ENCODE measurements at regions not wholly inside any gene's neighbourhood (a gene's known extent, or its start where the extent isn't known, plus 50 kb on each side); places are given as distances from the start of the nearest gene placed in this dataset.

DNA sequence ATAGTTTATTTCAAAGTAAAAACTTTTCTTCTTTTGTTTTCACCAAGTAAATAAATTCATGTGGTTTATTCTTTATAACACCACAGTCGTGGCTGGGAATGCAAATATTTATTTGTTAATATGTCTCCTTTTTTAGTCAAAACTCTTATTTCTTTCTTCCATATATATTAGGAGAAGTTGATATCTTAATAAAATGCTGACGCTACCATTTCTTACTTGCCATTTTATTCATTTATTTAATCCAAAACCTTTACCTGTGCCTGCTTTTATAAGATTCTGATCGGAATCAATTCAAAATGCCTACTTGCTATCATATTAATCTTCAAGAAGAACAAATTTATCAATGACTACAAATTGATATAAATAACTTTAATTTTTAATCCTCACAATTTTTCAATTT, 362.9 kb upstream of the FSIP2 start:
- TF ChIP-seq, protein P1, sequence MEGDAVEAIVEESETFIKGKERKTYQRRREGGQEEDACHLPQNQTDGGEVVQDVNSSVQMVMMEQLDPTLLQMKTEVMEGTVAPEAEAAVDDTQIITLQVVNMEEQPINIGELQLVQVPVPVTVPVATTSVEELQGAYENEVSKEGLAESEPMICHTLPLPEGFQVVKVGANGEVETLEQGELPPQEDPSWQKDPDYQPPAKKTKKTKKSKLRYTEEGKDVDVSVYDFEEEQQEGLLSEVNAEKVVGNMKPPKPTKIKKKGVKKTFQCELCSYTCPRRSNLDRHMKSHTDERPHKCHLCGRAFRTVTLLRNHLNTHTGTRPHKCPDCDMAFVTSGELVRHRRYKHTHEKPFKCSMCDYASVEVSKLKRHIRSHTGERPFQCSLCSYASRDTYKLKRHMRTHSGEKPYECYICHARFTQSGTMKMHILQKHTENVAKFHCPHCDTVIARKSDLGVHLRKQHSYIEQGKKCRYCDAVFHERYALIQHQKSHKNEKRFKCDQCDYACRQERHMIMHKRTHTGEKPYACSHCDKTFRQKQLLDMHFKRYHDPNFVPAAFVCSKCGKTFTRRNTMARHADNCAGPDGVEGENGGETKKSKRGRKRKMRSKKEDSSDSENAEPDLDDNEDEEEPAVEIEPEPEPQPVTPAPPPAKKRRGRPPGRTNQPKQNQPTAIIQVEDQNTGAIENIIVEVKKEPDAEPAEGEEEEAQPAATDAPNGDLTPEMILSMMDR (IDR thresholded peaks at IDR 0.05; ENCODE audit: low read depth, low read length, missing control alignments): no peak
- no peak for DNase-seq (ENCODE audit: extremely low read depth, low read depth)
- H3K4me3 ChIP-seq (replicated peaks; ENCODE audit: low read depth, low read length): no peak overlapping the region

DNA sequence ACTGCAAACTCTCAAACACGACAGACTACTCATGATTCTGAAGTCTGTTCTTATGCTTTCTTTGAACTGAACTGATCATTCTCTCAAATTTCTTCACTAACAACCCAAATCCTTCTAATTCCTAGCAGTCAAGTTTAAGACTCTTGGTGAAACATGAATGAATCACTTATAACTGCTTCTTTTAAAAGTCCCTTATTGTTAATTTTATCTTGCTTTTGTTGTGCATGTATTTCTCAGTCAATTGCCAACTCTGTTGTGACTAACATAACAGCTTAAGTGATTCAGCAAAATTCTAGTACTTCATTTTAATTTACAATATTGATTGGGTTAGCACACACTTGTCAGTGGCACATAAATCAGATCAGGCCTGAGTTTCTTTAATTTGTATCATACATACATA, 357.0 kb upstream of the FSIP2 start:
- no peak overlapping the region for H3K4me3 ChIP-seq (replicated peaks; ENCODE audit: low read depth, low read length)
- TF ChIP-seq, protein P1 (IDR thresholded peaks at IDR 0.05; ENCODE audit: low read depth, low read length, missing control alignments): no peak
- no peak for DNase-seq (ENCODE audit: extremely low read depth, low read depth)

DNA sequence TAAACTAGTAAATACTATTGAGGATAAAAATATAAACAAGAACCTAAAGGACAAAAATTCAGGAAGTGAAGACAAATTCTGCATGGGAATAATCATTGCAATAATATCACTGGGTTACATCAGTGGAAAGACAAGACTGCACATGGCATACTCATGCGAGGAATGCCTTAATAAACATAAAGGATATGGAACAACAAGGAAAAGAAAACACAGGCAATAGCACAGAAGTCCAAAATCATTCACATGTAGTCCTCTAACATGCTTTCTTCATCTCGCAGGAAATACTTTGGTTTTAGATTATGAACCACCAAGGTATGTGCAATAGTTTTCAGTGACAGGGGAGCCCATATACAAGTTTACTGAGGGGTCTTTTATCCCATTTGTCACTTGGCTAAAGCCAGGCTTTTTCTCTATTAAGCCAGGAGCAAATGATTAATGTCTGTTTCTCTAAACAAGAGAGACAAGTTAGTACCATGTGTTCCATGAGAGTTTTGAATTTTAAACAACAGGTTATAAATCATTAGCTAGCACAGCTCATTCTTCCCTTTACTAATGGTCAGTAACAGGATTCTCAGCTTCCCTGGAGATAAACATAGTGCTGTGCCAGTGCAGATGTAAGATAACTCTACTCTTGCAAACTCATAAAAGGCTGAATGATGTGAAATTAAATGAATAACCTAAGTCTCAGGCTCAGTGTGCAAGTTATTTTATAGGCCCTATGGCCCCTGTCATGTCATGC, 353.6 kb upstream of the FSIP2 start:
- H3K4me3 ChIP-seq (replicated peaks; ENCODE audit: low read depth, low read length): no peak overlapping the region
- TF ChIP-seq, protein P1 (IDR thresholded peaks at IDR 0.05; ENCODE audit: low read depth, low read length, missing control alignments): no peak
- no peak for DNase-seq (ENCODE audit: extremely low read depth, low read depth)

DNA sequence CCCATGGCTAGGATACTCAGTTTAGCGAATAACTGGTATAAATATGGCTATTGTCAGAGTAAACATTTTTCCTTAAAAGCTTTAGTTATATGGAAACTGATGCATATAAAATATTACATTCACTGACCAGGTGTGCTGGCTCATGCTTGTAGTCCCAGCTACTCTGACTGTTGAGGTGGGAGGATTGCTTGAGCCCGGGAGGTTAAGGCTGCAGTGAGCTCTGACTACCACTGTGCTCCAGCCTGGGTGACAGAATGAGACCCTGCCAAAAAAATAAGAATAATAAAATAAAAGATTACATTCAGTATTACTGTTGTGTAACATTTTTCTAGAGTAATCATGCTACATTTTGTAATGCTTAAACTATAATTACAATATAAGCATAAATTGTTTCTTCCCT, 350.4 kb upstream of the FSIP2 start:
- TF ChIP-seq, protein P1 (IDR thresholded peaks at IDR 0.05; ENCODE audit: low read depth, low read length, missing control alignments): no peak
- H3K4me3 ChIP-seq (replicated peaks; ENCODE audit: low read depth, low read length): no peak overlapping the region
- DNase-seq (ENCODE audit: extremely low read depth, low read depth): no peak

DNA sequence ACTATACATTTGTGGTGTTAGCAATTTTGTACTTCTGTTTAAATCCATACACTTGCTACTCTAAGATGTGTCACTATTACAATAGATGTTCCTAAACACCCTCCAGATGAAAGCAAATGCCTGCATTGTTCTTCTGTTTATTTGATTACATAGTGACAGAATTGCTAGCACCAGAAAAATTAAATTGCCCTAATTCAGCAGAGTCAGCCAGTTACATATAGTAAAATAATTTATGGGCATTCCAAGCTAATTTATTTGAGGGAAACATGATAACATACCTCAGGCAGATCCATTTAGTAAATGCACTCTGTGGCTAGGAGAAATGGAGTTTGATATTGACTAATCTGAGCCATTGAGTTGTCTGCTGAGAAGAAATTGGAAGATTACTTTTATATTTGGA, 347.1 kb upstream of the FSIP2 start:
- no peak overlapping the region for H3K4me3 ChIP-seq (replicated peaks; ENCODE audit: low read depth, low read length)
- DNase-seq (ENCODE audit: extremely low read depth, low read depth): no peak
- TF ChIP-seq, protein P1 (IDR thresholded peaks at IDR 0.05; ENCODE audit: low read depth, low read length, missing control alignments): no peak

DNA sequence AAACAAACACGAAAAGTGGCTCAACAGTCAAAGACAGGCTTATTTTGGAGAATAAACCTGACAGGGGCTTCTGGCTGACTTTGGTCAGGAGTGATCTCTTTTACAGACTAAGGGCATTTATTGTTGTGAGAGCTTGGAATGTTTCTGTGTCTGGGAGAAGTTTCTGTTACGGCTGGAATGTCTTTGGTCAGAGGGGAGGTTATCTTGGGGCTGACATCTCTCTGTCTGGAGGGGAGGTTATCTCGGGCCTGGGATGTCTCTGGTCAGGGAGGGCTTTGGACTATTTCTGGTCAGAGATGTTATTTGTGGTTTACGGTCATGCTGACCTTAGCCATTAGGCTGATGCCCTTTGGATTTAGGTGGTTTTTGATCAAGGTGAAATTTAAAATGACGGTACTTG, 345.5 kb upstream of the FSIP2 start:
- no peak overlapping the region for H3K4me3 ChIP-seq (replicated peaks; ENCODE audit: low read depth, low read length)
- TF ChIP-seq, protein P1 (IDR thresholded peaks at IDR 0.05; ENCODE audit: low read depth, low read length, missing control alignments): no peak
- DNase-seq (ENCODE audit: extremely low read depth, low read depth): no peak

DNA sequence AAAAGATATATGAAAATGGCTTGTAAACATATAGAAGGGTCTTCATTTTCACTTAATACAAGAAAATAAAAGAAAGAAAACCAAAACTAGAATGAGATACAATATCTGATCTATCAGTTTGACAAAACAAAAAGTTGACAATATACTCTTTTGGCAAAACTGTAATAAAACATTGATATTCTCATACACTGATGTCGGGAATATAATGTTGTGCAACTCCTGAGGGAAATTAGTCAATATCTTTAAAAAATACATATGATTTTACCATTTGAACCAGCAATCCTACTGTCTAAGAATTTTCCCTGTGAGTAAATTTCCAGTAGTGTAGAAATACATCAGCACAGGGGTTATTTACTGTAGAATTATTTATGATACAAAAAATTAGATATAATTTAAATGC, 336.1 kb upstream of the FSIP2 start:
- DNase-seq (ENCODE audit: extremely low read depth, low read depth): no peak
- no peak overlapping the region for H3K4me3 ChIP-seq (replicated peaks; ENCODE audit: low read depth, low read length)
- TF ChIP-seq, protein P1 (IDR thresholded peaks at IDR 0.05; ENCODE audit: low read depth, low read length, missing control alignments): no peak

All from HFF-Myc (cell line).